HG02973 (cell line): ENCODE measurements at regions not wholly inside any gene's neighbourhood (a gene's known extent, or its start where the extent isn't known, plus 50 kb on each side); places are given as distances from the start of the nearest gene placed in this dataset.

Experiments
- ATAC-seq: cut with Tn5 transposase; IDR thresholded peaks from one replicate; pipeline ENCODE4 v1.9.1; 2021; ENCODE audit warnings: moderate library complexity; ENCODE audit not compliant: unreplicated experiment

DNA sequence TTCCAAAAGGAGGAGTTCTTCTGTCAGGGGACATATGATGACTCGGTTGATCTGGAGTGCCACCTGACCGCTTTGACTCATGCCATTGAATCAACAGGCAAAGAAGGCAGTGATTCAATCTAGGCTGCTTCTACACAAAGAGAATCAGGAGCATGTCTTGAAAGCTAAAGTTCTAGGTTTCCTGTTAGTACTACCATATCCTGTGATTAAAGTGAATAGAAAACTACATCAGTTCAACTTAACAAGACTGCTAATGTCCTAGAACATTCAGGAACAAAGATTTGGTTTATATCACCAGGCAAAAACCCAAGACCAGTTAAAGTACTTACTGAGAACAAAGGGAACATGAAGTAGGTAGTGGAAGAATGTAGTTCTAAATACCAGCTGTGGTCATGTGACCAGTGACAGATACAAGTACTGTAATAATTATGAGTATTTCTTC, 216.8 kb upstream of the SGK1 start:
- no peak for ATAC-seq

DNA sequence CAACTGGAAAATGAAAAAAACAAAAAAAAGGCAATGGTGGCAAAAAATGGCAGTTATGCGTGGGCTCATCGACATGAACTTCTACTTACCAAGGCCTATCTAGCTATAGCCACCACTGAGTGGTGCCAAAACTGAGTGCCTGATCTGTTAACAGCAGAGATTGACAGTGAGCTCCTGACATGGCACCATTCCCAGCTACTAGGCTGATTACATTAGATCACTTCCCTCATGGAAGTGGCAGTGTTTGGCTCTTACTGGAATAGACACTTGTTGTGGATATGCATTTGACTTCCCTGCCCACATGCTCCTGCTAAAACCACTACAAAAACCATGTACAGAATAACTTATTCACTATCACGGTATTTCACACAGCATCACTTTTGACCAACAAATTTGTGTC, 216.1 kb upstream of the SGK1 start:
- ATAC-seq: no peak

- no peak for ATAC-seq
These were observed 215.0 kb upstream of the SGK1 start for GRCh38 chr6:134532694-134533624.

DNA sequence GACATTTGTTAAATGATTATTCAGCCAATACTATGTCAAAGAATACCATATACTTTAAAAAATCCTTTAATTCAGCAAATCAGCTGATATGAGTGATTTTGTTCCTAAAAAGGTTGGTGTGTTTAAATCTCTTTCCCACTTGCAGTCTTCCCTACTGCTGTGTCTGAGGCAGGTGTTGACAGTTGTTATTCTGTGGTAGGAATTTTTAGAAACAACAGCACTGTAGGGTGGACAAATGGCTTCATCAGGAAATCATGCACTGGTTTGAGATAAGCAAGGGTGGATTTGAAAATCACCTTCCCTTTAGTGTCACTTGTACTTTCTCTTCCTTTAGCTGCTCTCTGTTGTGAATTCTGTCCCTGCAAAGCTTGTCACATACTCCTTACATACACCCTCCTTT, 213.7 kb upstream of the SGK1 start:
- ATAC-seq: no peak

- no peak for ATAC-seq
These were observed 213.3 kb upstream of the SGK1 start for GRCh38 chr6:134531188-134531551.

DNA sequence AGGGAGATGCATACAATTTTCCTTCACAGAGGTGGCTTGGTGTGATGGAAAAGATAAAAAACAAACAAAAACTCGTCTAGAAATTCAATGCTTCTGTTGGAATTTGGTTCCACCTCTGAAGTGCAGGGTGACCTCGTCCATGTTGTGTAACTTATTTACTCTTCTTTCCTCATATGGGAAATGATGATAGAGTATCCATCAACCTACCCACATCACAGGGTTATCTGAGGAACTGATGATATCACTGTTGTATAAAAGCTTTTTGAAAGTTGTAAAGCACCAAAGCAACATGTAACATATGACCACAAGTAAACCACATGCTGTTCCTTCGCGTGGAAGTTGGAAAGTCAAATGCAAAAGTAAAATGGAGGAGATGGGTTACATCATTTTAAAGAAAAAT, 212.0 kb upstream of the SGK1 start:
- ATAC-seq: no peak

- ATAC-seq: no peak
These were observed 211.4 kb upstream of the SGK1 start for GRCh38 chr6:134529305-134529704.

DNA sequence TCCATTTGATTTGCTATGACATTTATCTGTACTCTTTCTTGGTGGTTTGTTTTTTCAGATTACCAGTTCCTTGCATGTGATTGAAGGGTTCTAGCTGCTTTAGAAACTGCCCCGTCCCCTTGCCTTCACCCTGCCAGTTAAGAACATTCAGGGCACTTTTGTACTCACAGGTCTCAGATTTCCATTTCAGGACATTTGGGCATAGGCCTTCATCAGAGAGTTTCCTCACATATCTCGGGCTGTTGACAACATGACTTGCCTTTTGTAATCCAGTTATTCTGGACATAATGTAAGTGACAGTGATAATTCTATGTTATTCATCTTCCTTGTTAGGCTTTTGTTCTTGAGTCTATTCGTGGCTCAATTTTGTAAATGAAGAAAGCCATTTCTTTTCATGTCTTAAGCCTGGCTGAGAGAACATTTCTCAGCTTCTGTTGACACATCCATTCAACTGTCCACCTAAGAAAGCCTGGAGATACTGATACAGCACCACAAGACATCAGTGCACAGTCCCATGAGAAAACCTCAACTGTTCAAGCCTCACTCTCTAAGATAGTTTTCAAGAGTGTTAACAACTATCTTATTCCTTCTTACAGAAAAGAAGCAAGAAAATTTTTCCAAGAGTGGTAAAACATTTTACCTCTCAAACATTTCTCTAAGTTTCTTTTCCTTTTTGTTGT, 209.3 kb upstream of the SGK1 start:
- ATAC-seq: no peak

GRCh38 chr6:134525190-134525868, 207.4 kb upstream of the SGK1 start:
- ATAC-seq: no peak

- no peak for ATAC-seq
These were observed 206.2 kb upstream of the SGK1 start for GRCh38 chr6:134523903-134524650.

GRCh38 chr6:134523051-134523450, 205.1 kb upstream of the SGK1 start:
- ATAC-seq: no peak

- ATAC-seq: no peak
These were observed 203.2 kb upstream of the SGK1 start for GRCh38 chr6:134521116-134521501.

- ATAC-seq: no peak
These were observed 202.5 kb upstream of the SGK1 start for GRCh38 chr6:134520181-134521115.

DNA sequence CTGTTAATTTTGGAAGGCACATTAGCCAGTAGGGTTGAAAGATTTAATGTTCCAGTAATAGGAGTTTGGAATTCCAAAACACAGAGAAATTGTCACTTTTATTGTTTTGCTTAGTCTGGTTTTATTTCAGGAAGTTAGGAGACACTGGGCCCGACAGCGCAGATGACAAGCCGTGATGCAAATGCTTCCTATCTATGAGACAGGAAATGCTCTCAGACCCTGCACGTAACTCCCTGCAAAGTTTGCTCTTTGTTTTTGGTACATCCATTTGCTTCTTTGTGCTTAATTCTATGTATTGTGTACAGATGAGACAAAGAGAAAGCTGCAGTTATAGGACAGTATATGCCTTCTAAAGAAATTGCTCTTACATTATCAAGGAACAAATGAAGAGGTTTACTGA, 201.6 kb upstream of the SGK1 start:
- ATAC-seq: no peak

DNA sequence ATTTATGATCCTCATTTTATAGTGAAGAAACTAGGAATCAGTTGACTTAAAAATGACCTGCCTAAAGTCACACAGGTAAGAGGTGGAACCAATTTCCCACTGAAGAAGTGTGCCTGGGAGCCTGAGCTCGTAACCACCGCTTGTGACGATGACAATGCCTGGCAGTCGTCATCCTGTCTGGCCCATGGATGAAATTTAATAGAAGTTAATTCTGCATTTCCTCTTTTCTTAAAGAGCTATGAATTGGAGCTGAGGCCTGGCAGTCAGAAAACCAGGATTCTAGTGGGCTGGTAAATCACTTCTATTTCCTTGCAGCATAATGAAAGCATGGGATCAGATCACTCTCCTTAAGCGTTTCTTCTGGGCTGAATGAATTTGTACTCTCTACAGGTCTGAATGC, 200.0 kb upstream of the SGK1 start:
- ATAC-seq: no peak

GRCh38 chr6:134517145-134517658, 199.3 kb upstream of the SGK1 start:
- ATAC-seq: no peak

DNA sequence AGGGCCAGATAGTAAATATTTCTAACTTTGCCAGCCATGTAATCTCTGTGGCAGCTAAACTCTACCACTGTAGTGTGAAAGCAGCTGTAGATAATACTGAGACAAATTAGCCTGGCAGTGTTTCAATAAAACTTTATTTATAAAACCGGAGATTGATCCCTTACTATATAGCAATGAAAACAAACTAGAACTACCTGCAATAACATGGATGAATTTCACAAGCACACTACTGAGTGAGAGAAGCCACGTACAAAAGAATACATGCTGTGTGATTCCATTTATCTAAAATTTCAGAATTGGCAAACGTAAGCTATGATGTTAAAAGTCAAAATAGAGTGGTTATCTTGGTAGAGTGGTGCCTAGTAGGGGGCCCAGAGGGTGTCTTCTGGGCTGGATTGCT, 198.7 kb upstream of the SGK1 start:
- ATAC-seq: no peak

GRCh38 chr6:134515986-134516385, 198.1 kb upstream of the SGK1 start:
- ATAC-seq: no peak

DNA sequence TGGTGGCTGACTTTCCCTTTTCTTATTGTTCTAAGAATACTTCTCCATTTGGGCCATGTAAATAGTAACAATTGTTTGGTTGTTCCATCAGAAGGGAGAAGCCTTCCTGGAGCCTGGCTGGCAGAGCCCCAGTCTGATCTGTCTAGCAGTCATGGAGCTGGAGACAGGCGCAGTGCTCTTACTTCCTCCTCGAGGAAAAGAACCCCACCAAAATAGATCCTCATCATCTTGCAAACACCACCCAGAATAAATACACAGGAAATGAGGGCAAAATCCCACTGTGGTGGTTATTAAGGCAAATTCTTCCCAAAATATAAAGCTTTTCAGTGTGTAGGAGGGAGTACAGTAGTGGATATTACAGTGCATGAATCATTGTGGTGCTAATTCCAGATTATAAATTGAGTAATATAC, 195.1 kb upstream of the SGK1 start:
- no peak for ATAC-seq
